ENCODE measurements at regions not wholly inside any gene's neighbourhood (a gene's known extent, or its start where the extent isn't known, plus 50 kb on each side); places are given as distances from the start of the nearest gene placed in this dataset.

DNA sequence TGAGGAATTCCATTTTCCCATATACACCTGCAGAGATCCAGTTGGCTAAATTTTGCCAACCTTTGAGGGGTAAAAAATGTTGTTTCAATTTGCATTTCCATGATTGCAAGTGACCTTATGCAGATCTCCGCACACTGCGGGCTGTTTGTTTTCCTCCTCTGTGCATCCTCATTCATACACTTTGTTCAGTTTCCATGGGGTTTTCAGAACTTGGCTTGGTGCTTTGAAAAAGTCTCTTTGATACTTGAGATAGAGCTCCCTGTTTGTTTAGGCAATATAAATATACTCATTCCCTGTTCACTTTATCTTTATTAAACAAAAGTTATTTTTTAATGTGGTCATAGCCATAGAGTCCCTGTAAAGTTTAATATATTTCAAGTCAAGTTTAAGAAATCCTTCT is 353.1 kb downstream of the CMPK2 start:
- Histone ChIP-seq H3K79me1 (ENCODE audit: insufficient read depth, low read depth, low read length, poor library complexity, severe bottlenecking) (no peaks in the 10 kb centered on the region), H3K27ac (ENCODE audit: insufficient read length, low read depth, low read length) (no peak overlapping the region), H3K9ac (ENCODE audit: extremely low read depth, insufficient read length, low read length) (no peak overlapping the region), H3K4me1 (ENCODE audit: insufficient read depth, low read length) (no peaks in the 10 kb centered on the region), H2BK120ac (ENCODE audit: low read depth, low read length, poor library complexity, severe bottlenecking) (no peak overlapping the region), H2AK5ac (ENCODE audit: insufficient read length, low read length) (no peak overlapping the region), H3K56ac (ENCODE audit: insufficient read length, low read depth, low read length) (no peak overlapping the region), H2BK5ac (ENCODE audit: insufficient read length, low read length) (no peak overlapping the region), H4K8ac (replicated peaks; ENCODE audit: insufficient read length, low read depth, low read length) (no peak overlapping the region), H2BK15ac (ENCODE audit: low read depth, low read length) (no peak overlapping the region), H3K27me3 (ENCODE audit: insufficient read depth, low read length) (no peaks in the 10 kb centered on the region), H3K23ac (ENCODE audit: insufficient read length, low read depth, low read length) (no peak overlapping the region), H3K79me2 (ENCODE audit: insufficient read depth, low read length) (no peaks in the 10 kb centered on the region), H3K4ac (ENCODE audit: low read depth, low read length) (no peak overlapping the region), H3T11ph (ENCODE audit: low read length) (no peak overlapping the region), H2BK12ac (ENCODE audit: insufficient read length, low read depth, low read length) (no peak overlapping the region), H3K18ac (ENCODE audit: insufficient read length, low read depth, low read length) (no peak overlapping the region), H3K9me3 (ENCODE audit: control insufficient read depth, low read depth, low read length) (no peaks in the 10 kb centered on the region), H2AFZ (ENCODE audit: low read length) (no peak overlapping the region), H2BK20ac (ENCODE audit: low read depth, low read length, poor library complexity, severe bottlenecking) (no peak overlapping the region), H4K5ac (ENCODE audit: insufficient read length, low read depth, low read length) (no peak overlapping the region), H3K4me2 (ENCODE audit: insufficient read depth, insufficient read length, low read length) (no peak overlapping the region), H4K20me1 (ENCODE audit: control insufficient read depth, insufficient read depth, insufficient read length) (no peaks in the 10 kb centered on the region), H3K23me2 (ENCODE audit: insufficient read length, low read depth, low read length, poor library complexity, severe bottlenecking) (no peaks in the 10 kb centered on the region), H3K14ac (ENCODE audit: insufficient read depth, low read length) (no peak overlapping the region), H4K91ac (ENCODE audit: insufficient read length, low read depth, low read length) (no peak overlapping the region)
- WGBS (ENCODE audit: extremely low coverage, insufficient read length, low lambda C conversion rate): no CpG with 5 or more reads among the region's 2 CpGs
- no peak for DNase-seq
- H3K27me3 Mint-ChIP-seq (ENCODE audit: low read depth): no peaks in the 10 kb centered on the region; the same call in none of the 2 replicates
- H3K9me3 Mint-ChIP-seq: no peaks in the 10 kb centered on the region
- TF ChIP-seq, protein P1, sequence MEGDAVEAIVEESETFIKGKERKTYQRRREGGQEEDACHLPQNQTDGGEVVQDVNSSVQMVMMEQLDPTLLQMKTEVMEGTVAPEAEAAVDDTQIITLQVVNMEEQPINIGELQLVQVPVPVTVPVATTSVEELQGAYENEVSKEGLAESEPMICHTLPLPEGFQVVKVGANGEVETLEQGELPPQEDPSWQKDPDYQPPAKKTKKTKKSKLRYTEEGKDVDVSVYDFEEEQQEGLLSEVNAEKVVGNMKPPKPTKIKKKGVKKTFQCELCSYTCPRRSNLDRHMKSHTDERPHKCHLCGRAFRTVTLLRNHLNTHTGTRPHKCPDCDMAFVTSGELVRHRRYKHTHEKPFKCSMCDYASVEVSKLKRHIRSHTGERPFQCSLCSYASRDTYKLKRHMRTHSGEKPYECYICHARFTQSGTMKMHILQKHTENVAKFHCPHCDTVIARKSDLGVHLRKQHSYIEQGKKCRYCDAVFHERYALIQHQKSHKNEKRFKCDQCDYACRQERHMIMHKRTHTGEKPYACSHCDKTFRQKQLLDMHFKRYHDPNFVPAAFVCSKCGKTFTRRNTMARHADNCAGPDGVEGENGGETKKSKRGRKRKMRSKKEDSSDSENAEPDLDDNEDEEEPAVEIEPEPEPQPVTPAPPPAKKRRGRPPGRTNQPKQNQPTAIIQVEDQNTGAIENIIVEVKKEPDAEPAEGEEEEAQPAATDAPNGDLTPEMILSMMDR (conservative IDR thresholded peaks at IDR 0.05): no peak
- H3K27ac Mint-ChIP-seq: 0 out of 7 replicates have a peak overlapping the region, but pooled peaks of 1 of the 3 experiments have one; percentile 1
- no peak overlapping the region for H3K4me3 Mint-ChIP-seq
- H3K36me3 Mint-ChIP-seq (ENCODE audit: insufficient read depth in 1 of 3, low read depth in 3 of 3): no peaks in the 10 kb centered on the region
- peaks cover 3% of the 10 kb centered on the region in 2 experiments for H3K4me1 Mint-ChIP-seq

Data from H9 (cell line).